Endometrium (tissue), 2 donors: ENCODE measurements at regions not wholly inside any gene's neighbourhood (a gene's known extent, or its start where the extent isn't known, plus 50 kb on each side); places are given as distances from the start of the nearest gene placed in this dataset.

Source experiments
- FAIRE-seq: peaks from 2 replicates; lab custom pipeline; 2012; peaks lifted over from hg19 to GRCh38; lab: Jason Lieb, UNC
- donor health status: control.
- donor health status: control.

GRCh38 chr2:34950797-34951196, 1351.7 kb upstream of the FAM98A start:
- FAIRE-seq = no peak

- no peak for FAIRE-seq
Measured at GRCh38 chr2:34949316-34949715, 1350.2 kb upstream of the FAM98A start.

GRCh38 chr2:34936089-34936488, 1337.0 kb upstream of the FAM98A start:
- FAIRE-seq = no peak

GRCh38 chr2:34912084-34912483, 1313.0 kb upstream of the FAM98A start:
- no peak for FAIRE-seq

- FAIRE-seq = peak; percentile 37
Measured at GRCh38 chr2:34909992-34910705, 1311.0 kb upstream of the FAM98A start.

GRCh38 chr2:34907812-34908211, 1308.7 kb upstream of the FAM98A start:
- FAIRE-seq = no peak

- FAIRE-seq = no peak
Measured at GRCh38 chr2:34901739-34902138, 1302.6 kb upstream of the FAM98A start.

- no peak for FAIRE-seq
Measured at GRCh38 chr2:34899079-34899478, 1300.0 kb upstream of the FAM98A start.

- no peak for FAIRE-seq
Measured at GRCh38 chr2:34892766-34893165, 1293.7 kb upstream of the FAM98A start.

- no peak for FAIRE-seq
Measured at GRCh38 chr2:34892256-34892655, 1293.2 kb upstream of the FAM98A start.

- no peak for FAIRE-seq
Measured at GRCh38 chr2:34875091-34875745, 1276.1 kb upstream of the FAM98A start.

- no peak for FAIRE-seq
Measured at GRCh38 chr2:34853646-34854045, 1254.5 kb upstream of the FAM98A start.

GRCh38 chr2:34851804-34852203, 1252.7 kb upstream of the FAM98A start:
- FAIRE-seq = no peak

GRCh38 chr2:34849827-34850226, 1250.7 kb upstream of the FAM98A start:
- FAIRE-seq = no peak

GRCh38 chr2:34848691-34849090, 1249.6 kb upstream of the FAM98A start:
- no peak for FAIRE-seq

GRCh38 chr2:34848132-34848531, 1249.0 kb upstream of the FAM98A start:
- FAIRE-seq = no peak

- no peak for FAIRE-seq
Measured at GRCh38 chr2:34844629-34845028, 1245.5 kb upstream of the FAM98A start.

GRCh38 chr2:34838408-34838807, 1239.3 kb upstream of the FAM98A start:
- no peak for FAIRE-seq

- no peak for FAIRE-seq
Measured at GRCh38 chr2:34836361-34836760, 1237.3 kb upstream of the FAM98A start.

- no peak for FAIRE-seq
Measured at GRCh38 chr2:34831096-34831495, 1232.0 kb upstream of the FAM98A start.

- no peak for FAIRE-seq
Measured at GRCh38 chr2:34828481-34828880, 1229.4 kb upstream of the FAM98A start.

- no peak for FAIRE-seq
Measured at GRCh38 chr2:34827398-34827797, 1228.3 kb upstream of the FAM98A start.

- FAIRE-seq = no peak
Measured at GRCh38 chr2:34825686-34826085, 1226.6 kb upstream of the FAM98A start.

GRCh38 chr2:34822616-34823015, 1223.5 kb upstream of the FAM98A start:
- FAIRE-seq = no peak
